Glomerular endothelial cell (primary cell): ENCODE measurements at regions not wholly inside any gene's neighbourhood (a gene's known extent, or its start where the extent isn't known, plus 50 kb on each side); places are given as distances from the start of the nearest gene placed in this dataset.
"Not testable (repeated sequence)": the region's sequence is repeated elsewhere in the genome, so short reads cannot be mapped to it uniquely, and the experiment has no call there.

Source experiments
- DNase-seq: peaks from one replicate; pipeline ENCODE4 v3.0.0-alpha.2; 2011; ENCODE audit warnings: low read depth, low spot score; ENCODE audit errors: extremely low read depth

- DNase-seq: no peak
Observed at GRCh38 chr2:878245-878930, 72.3 kb upstream of the SNTG2 start.

- no peak for DNase-seq
Observed at GRCh38 chr2:877747-878146, 72.9 kb upstream of the SNTG2 start.

GRCh38 chr2:875687-876615, 74.7 kb upstream of the SNTG2 start:
- DNase-seq: no peak

GRCh38 chr2:873651-874580, 76.7 kb upstream of the SNTG2 start:
- DNase-seq: no peak

GRCh38 chr2:873027-873426, 77.6 kb upstream of the SNTG2 start:
- no peak for DNase-seq

- DNase-seq: no peak
Observed at GRCh38 chr2:871926-872680, 78.5 kb upstream of the SNTG2 start.

GRCh38 chr2:871175-871727, 79.4 kb upstream of the SNTG2 start:
- no peak for DNase-seq

- no peak for DNase-seq
Observed at GRCh38 chr2:870426-870825, 80.2 kb upstream of the SNTG2 start.

- no peak for DNase-seq
Observed at GRCh38 chr2:869894-870293, 80.8 kb upstream of the SNTG2 start.

GRCh38 chr2:869357-869871, 81.2 kb upstream of the SNTG2 start:
- no peak for DNase-seq

- not testable (repeated sequence) for DNase-seq
Observed at GRCh38 chr2:868857-869256, 81.8 kb upstream of the SNTG2 start.

- DNase-seq: no peak
Observed at GRCh38 chr2:867296-867695, 83.4 kb upstream of the SNTG2 start.

- no peak for DNase-seq
Observed at GRCh38 chr2:866887-867286, 83.8 kb upstream of the SNTG2 start.

- no peak for DNase-seq
Observed at GRCh38 chr2:866009-866680, 84.5 kb upstream of the SNTG2 start.

- no peak for DNase-seq
Observed at GRCh38 chr2:864501-865106, 86.0 kb upstream of the SNTG2 start.

GRCh38 chr2:863732-864450, 86.8 kb upstream of the SNTG2 start:
- no peak for DNase-seq

- DNase-seq: no peak
Observed at GRCh38 chr2:862731-863466, 87.8 kb upstream of the SNTG2 start.

- no peak for DNase-seq
Observed at GRCh38 chr2:862355-862687, 88.3 kb upstream of the SNTG2 start.
